ENCODE measurements at regions not wholly inside any gene's neighbourhood (a gene's known extent, or its start where the extent isn't known, plus 50 kb on each side); places are given as distances from the start of the nearest gene placed in this dataset.

DNA sequence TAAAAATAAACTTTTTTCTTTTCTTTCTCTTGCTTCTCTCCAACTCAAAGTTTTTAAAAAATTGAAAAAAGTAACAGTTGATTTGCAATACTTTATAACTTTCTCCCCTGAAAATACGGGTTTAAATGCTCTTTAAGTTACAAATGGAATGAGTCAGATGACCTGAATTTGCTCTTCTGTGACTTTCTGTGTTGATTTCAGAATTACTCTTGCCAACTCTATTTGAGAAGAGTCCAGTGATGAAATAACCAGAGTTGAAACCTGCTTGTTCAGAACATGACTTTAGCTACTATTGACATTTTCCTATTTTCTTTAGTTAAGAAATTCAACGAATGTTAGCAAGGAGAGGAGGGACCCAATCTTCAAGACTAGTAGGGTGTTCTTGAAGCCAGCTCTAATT is 146.1 kb upstream of the ZSWIM2 start:
- TF ChIP-seq, protein P1, sequence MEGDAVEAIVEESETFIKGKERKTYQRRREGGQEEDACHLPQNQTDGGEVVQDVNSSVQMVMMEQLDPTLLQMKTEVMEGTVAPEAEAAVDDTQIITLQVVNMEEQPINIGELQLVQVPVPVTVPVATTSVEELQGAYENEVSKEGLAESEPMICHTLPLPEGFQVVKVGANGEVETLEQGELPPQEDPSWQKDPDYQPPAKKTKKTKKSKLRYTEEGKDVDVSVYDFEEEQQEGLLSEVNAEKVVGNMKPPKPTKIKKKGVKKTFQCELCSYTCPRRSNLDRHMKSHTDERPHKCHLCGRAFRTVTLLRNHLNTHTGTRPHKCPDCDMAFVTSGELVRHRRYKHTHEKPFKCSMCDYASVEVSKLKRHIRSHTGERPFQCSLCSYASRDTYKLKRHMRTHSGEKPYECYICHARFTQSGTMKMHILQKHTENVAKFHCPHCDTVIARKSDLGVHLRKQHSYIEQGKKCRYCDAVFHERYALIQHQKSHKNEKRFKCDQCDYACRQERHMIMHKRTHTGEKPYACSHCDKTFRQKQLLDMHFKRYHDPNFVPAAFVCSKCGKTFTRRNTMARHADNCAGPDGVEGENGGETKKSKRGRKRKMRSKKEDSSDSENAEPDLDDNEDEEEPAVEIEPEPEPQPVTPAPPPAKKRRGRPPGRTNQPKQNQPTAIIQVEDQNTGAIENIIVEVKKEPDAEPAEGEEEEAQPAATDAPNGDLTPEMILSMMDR (IDR thresholded peaks at IDR 0.05) = no peak
- no peak for TF ChIP-seq CREB1 (CRISPR knock-in tag; IDR thresholded peaks at IDR 0.05)
- TF ChIP-seq FOXJ3 (CRISPR knock-in tag; IDR thresholded peaks at IDR 0.05; ENCODE audit: borderline replicate concordance) = no peak
